ENCODE measurements at regions not wholly inside any gene's neighbourhood (a gene's known extent, or its start where the extent isn't known, plus 50 kb on each side); places are given as distances from the start of the nearest gene placed in this dataset.
A peak's percentile ranks its signal among the peaks of the same experiment; 100 is the strongest.

DNA sequence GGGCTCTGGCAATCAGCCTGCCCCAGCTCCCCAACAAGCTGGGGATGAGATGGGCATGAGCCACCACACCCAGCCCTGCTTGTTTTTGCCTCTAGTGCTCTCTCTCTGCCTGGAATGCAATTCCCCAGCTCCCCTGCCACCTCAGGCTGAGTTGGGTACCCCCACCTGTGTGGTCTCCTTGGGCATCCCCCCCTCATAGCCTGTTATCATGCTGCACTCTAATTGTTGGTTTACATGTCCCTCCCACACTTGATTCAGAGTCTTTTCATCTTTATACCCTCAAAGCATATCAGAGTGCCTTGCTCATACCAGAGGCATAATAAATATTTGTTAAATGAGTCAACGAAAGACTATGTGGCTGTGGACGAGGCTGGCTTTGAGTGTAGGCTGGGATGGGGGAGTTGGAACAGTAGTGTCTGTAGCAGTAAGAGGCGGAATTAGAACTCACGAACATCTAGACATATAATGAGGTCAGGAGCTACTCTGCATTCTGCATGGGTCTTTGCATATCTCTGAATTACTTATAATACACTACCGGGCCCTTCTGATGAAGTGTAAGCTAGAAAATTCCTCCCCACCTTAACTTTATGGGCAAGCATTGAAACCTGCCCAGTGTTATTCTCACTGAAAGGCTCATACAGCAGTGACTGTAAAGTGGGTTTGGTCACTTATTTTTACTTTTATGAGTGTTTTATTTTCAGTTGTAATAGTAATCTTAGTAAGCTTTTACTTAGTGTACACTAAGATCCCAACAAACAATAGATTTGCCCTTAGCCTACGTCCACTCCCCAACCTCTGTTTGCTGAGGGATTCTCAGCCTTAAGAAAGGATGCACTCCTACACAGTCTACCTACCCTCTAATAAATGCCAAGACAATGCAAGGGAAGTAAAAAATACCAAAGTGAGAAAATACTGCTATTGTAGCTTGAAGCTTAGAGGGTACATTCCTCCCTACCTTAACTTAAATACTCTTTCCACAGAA lies 58.7 kb downstream of the EDN1 start:
- peak overlapping the region; percentile 39 for H3K27ac ChIP-seq (ENCODE audit: low read depth, low read length)
- ChIA-PET POLR2A (no interaction called here), CTCF (interaction anchor here (0.7 to 1.0 kb wide), 2 partner anchors 254 to 760 kb away, joined by 3 to 6 read pairs; no protein-coding TSS in a partner anchor)

DNA sequence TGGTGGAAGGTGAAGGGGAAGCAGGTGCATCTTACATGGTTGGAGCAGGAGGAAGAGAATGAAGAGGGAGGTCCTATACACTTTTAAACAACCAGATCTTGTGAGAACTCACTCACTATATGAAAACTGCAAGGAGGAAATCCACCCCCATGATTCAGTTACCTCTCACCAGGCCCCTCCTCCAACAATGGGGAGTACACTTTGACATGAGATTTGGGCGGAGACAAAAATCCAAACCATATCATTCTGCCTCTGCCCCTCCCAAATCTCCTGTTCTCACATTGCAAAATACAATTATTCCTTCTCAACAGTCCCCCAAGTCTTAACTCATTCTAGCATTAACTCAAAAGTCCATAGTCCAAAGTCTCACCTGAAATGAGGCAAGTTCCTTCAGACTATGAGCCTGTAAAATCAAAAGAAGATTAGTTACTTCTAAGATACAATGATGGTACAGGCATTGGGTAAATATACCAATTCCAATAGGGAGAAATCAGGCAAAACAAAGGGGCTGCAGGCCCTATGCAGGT lies 60.5 kb downstream of the EDN1 start:
- Histone ChIP-seq H3K27ac (ENCODE audit: low read depth, low read length) (no peak overlapping the region), H3K4me3 (ENCODE audit: low read depth, low read length) (no peak overlapping the region), H3K9me3 (ENCODE audit: control insufficient read depth, insufficient read depth, low read length) (peaks cover 7% of the 10 kb centered on the region), H3K27me3 (ENCODE audit: control insufficient read depth, insufficient read depth, low read length) (no peaks in the 10 kb centered on the region)
- ChIA-PET POLR2A (no interaction called here), CTCF (no interaction called here)
- DNase-seq (ENCODE audit: low read depth, low spot score), result no peak
- TF ChIP-seq, protein P1, sequence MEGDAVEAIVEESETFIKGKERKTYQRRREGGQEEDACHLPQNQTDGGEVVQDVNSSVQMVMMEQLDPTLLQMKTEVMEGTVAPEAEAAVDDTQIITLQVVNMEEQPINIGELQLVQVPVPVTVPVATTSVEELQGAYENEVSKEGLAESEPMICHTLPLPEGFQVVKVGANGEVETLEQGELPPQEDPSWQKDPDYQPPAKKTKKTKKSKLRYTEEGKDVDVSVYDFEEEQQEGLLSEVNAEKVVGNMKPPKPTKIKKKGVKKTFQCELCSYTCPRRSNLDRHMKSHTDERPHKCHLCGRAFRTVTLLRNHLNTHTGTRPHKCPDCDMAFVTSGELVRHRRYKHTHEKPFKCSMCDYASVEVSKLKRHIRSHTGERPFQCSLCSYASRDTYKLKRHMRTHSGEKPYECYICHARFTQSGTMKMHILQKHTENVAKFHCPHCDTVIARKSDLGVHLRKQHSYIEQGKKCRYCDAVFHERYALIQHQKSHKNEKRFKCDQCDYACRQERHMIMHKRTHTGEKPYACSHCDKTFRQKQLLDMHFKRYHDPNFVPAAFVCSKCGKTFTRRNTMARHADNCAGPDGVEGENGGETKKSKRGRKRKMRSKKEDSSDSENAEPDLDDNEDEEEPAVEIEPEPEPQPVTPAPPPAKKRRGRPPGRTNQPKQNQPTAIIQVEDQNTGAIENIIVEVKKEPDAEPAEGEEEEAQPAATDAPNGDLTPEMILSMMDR (IDR thresholded peaks at IDR 0.05; ENCODE audit: low read depth, low read length), result no peak

More for the DNA sequence above, 58.7 kb downstream of the EDN1 start:
- H3K4me3 ChIP-seq (ENCODE audit: low read depth, low read length), result no peak overlapping the region
- TF ChIP-seq, protein P1 (IDR thresholded peaks at IDR 0.05; ENCODE audit: low read depth, low read length), result no peak
- H3K27me3 ChIP-seq (ENCODE audit: control insufficient read depth, insufficient read depth, low read length), result no peaks in the 10 kb centered on the region
- peak; percentile 49 for DNase-seq (ENCODE audit: low read depth, low spot score)
- H3K9me3 ChIP-seq (ENCODE audit: control insufficient read depth, insufficient read depth, low read length), result peaks cover 7% of the 10 kb centered on the region

DNA sequence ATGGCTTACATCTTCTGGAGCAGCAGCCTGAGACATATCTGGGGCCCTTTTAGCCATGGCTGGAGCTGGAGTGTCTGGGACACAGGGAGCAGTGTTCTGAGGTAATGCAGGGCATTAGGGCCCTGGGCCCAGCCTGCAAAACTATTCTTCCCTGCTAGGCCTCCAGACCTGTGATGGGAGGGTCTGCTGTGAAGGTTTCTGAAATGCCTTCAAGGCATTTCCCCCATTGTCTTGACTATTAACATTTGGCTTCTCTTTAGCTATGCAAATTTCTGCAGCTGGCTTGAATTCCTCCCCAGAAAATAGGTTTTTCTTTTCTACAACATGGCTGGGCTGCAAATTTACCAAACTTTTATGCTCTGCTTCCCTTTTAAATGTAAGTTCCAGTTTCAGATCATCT lies 61.5 kb downstream of the EDN1 start:
- Histone ChIP-seq H3K27me3 (ENCODE audit: control insufficient read depth, insufficient read depth, low read length) (no peaks in the 10 kb centered on the region), H3K27ac (ENCODE audit: low read depth, low read length) (no peak overlapping the region), H3K9me3 (ENCODE audit: control insufficient read depth, insufficient read depth, low read length) (peaks cover 7% of the 10 kb centered on the region), H3K4me3 (ENCODE audit: low read depth, low read length) (no peak overlapping the region)
- CTCF ChIA-PET, result no interaction called here
- DNase-seq (ENCODE audit: low read depth, low spot score), result no peak
- POLR2A ChIA-PET, result no interaction called here
- TF ChIP-seq, protein P1 (IDR thresholded peaks at IDR 0.05; ENCODE audit: low read depth, low read length), result no peak

DNA sequence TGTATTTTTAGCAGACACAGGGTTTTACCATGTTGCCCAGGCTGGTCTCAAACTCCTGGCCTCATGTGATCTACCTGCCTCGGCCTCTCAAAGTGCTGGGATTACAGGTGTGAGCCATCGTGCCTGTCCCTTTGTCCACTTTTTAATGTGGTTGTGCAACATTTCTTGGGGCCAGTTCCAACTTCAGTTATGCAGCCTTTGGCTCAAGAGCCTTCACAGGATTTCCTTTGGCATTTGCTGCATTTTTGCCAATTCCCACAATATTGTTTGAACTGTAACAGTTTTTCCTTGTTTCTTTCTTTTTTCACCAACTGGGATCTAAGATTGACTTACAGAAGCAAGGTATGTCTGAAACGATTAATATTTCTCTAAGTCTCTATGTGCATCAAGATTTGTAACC lies 63.6 kb downstream of the EDN1 start:
- Histone ChIP-seq H3K27me3 (ENCODE audit: control insufficient read depth, insufficient read depth, low read length) (no peaks in the 10 kb centered on the region), H3K4me3 (ENCODE audit: low read depth, low read length) (no peak overlapping the region), H3K9me3 (ENCODE audit: control insufficient read depth, insufficient read depth, low read length) (peaks cover 7% of the 10 kb centered on the region), H3K27ac (ENCODE audit: low read depth, low read length) (no peak overlapping the region)
- CTCF ChIA-PET, result no interaction called here
- TF ChIP-seq, protein P1 (IDR thresholded peaks at IDR 0.05; ENCODE audit: low read depth, low read length), result no peak
- POLR2A ChIA-PET, result no interaction called here
- no peak for DNase-seq (ENCODE audit: low read depth, low spot score)

DNA sequence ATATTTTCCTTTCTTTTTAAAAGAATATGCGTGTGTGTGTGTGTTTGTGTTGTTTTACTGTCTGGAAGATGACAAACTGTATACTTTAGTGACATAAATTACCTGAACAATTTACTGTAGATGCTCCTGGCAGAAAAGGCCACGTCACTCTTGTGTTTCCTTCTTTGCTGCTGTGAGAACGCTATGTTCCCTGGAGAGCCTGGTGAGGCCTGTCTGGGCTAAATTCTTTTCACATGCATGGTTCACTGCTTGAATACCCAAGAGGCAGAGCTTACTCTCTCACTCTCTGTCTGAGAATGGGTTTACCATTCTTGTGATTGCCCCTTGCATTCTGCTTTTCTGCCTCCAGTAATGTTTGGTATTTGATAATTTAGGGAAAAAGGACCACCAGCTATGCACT lies 64.3 kb downstream of the EDN1 start:
- no peak overlapping the region for H3K27ac ChIP-seq (ENCODE audit: low read depth, low read length)
- POLR2A ChIA-PET, result no interaction called here
- H3K9me3 ChIP-seq (ENCODE audit: control insufficient read depth, insufficient read depth, low read length), result peaks cover 7% of the 10 kb centered on the region
- TF ChIP-seq, protein P1 (IDR thresholded peaks at IDR 0.05; ENCODE audit: low read depth, low read length), result no peak
- no peak for DNase-seq (ENCODE audit: low read depth, low spot score)
- no peak overlapping the region for H3K4me3 ChIP-seq (ENCODE audit: low read depth, low read length)
- H3K27me3 ChIP-seq (ENCODE audit: control insufficient read depth, insufficient read depth, low read length), result no peaks in the 10 kb centered on the region
- CTCF ChIA-PET, result no interaction called here

All from AG04450 (cell line).